ENCODE measurements at regions not wholly inside any gene's neighbourhood (a gene's known extent, or its start where the extent isn't known, plus 50 kb on each side); places are given as distances from the start of the nearest gene placed in this dataset.

- TF ChIP-seq CTCF (IDR thresholded peaks at IDR 0.05) = no peak
- no peak for TF ChIP-seq POLR2A (IDR thresholded peaks at IDR 0.05)
These were observed 302.3 kb upstream of the ID2 start for GRCh38 chr2:8379549-8379948.

Data from adrenal gland (tissue), 5 donors.